ENCODE measurements at regions not wholly inside any gene's neighbourhood (a gene's known extent, or its start where the extent isn't known, plus 50 kb on each side); places are given as distances from the start of the nearest gene placed in this dataset.

GRCh38 chr5:58369513-58370190, 90.2 kb downstream of the PLK2 start:
- H2BK20ac ChIP-seq (ENCODE audit: low read length), result no peak overlapping the region
- no peak overlapping the region for H2BK120ac ChIP-seq (replicated peaks; ENCODE audit: low read depth, low read length)
- no peak overlapping the region for H4K91ac ChIP-seq (replicated peaks; ENCODE audit: insufficient read length, low read length)
- no peaks in the 10 kb centered on the region for H3K79me1 ChIP-seq (ENCODE audit: low read depth, low read length)
- TF ChIP-seq HDAC6 (IDR thresholded peaks at IDR 0.05; ENCODE audit: low read depth, low read length) (no peak), ASH2L (IDR thresholded peaks at IDR 0.05; ENCODE audit: low read length) (no peak), BACH1 (IDR thresholded peaks at IDR 0.05; ENCODE audit: low read length) (no peak), MAFK (IDR thresholded peaks at IDR 0.05; ENCODE audit: low read depth, low read length) (no peak), CBX8 (IDR thresholded peaks at IDR 0.05; ENCODE audit: borderline replicate concordance, low read depth, low read length) (no peak), CTBP2 (IDR thresholded peaks at IDR 0.05; ENCODE audit: borderline replicate concordance, insufficient read depth, insufficient read length, low read length) (no peak), SAP30 (IDR thresholded peaks at IDR 0.05; ENCODE audit: insufficient read depth, insufficient replicate concordance, low read length) (no peak), CBX5 (IDR thresholded peaks at IDR 0.05; ENCODE audit: low read depth, low read length) (no peak), SRF (IDR thresholded peaks at IDR 0.05; ENCODE audit: low read depth, low read length) (no peak), SP1 (IDR thresholded peaks at IDR 0.05; ENCODE audit: low read depth, low read length) (no peak), CEBPB (IDR thresholded peaks at IDR 0.05; ENCODE audit: low read depth, low read length) (no peak)
- TF ChIP-seq, protein P1, sequence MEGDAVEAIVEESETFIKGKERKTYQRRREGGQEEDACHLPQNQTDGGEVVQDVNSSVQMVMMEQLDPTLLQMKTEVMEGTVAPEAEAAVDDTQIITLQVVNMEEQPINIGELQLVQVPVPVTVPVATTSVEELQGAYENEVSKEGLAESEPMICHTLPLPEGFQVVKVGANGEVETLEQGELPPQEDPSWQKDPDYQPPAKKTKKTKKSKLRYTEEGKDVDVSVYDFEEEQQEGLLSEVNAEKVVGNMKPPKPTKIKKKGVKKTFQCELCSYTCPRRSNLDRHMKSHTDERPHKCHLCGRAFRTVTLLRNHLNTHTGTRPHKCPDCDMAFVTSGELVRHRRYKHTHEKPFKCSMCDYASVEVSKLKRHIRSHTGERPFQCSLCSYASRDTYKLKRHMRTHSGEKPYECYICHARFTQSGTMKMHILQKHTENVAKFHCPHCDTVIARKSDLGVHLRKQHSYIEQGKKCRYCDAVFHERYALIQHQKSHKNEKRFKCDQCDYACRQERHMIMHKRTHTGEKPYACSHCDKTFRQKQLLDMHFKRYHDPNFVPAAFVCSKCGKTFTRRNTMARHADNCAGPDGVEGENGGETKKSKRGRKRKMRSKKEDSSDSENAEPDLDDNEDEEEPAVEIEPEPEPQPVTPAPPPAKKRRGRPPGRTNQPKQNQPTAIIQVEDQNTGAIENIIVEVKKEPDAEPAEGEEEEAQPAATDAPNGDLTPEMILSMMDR (IDR thresholded peaks at IDR 0.05; ENCODE audit: control extremely low read depth in 1 of 3, insufficient read depth in 1 of 3, low read depth in 1 of 3, low read length in 3 of 3), result no peak
- no peaks in the 10 kb centered on the region for H3K79me2 ChIP-seq (ENCODE audit: control insufficient read depth in 1 of 2, insufficient read depth in 2 of 2, low read length in 2 of 2)
- H2BK12ac ChIP-seq (ENCODE audit: low read depth, low read length), result no peak overlapping the region
- DNase-seq (ENCODE audit: low read depth in 1 of 2, low spot score in 2 of 2), result no peak
- H4K8ac ChIP-seq (ENCODE audit: extremely low read depth, insufficient read depth, low read length), result no peak overlapping the region
- no peaks in the 10 kb centered on the region for H3K9me3 ChIP-seq (ENCODE audit: insufficient read depth in 2 of 2, low read depth in 1 of 2, low read length in 1 of 2)
- no peaks in the 10 kb centered on the region for H3K27me3 ChIP-seq (replicated peaks in 1 of 4; ENCODE audit: control insufficient read depth in 3 of 4, extremely low read depth in 1 of 4, insufficient read depth in 3 of 4, low read length in 3 of 4)
- no peak overlapping the region for H3K27ac ChIP-seq (ENCODE audit: low read depth, low read length)
- CTCF ChIA-PET (ENCODE audit: partially characterized antibody), result interaction anchor here (0.6 to 1.5 kb wide), 3 partner anchors 11 to 593 kb away, joined by 3 to 4 read pairs (median 3); no protein-coding TSS in a partner anchor
- no peak overlapping the region for H3K9ac ChIP-seq (replicated peaks in 1 of 4; ENCODE audit: extremely low read depth in 1 of 4, low read depth in 3 of 4, low read length in 3 of 4)
- no peak for FAIRE-seq
- no peak overlapping the region for H3K23ac ChIP-seq (ENCODE audit: insufficient read length)
- H3K14ac ChIP-seq (ENCODE audit: insufficient read length), result no peak overlapping the region
- no peaks in the 10 kb centered on the region for H3K23me2 ChIP-seq (ENCODE audit: low read depth, low read length)
- H3K56ac ChIP-seq (replicated peaks; ENCODE audit: insufficient read length, low read depth, low read length), result no peak overlapping the region
- H3K4me3 ChIP-seq (ENCODE audit: extremely low read depth in 1 of 4, insufficient read depth in 2 of 4, low read depth in 3 of 4, low read length in 4 of 4), result no peak overlapping the region
- H2BK5ac ChIP-seq (ENCODE audit: low read depth, low read length), result no peak overlapping the region
- no peak overlapping the region for H2BK15ac ChIP-seq (ENCODE audit: low read length)
- no peak overlapping the region for H3K18ac ChIP-seq (ENCODE audit: extremely low read depth, low read length)
- H3K4me1 ChIP-seq (replicated peaks in 1 of 4; ENCODE audit: control insufficient read depth in 3 of 4, insufficient read depth in 4 of 4, low read length in 3 of 4), result no peaks in the 10 kb centered on the region
- no peak overlapping the region; the same call in 1 of the 2 replicates for H2AFZ ChIP-seq (ENCODE audit: low read length)
- H3K4me2 ChIP-seq (ENCODE audit: insufficient read depth in 1 of 2, low read depth in 2 of 2, low read length in 2 of 2), result no peak overlapping the region
- POLR2A ChIA-PET (ENCODE audit: partially characterized antibody), result no interaction called here
- H2AK5ac ChIP-seq (ENCODE audit: low read depth, low read length), result no peak overlapping the region
- H3K36me3 ChIP-seq (ENCODE audit: control insufficient read depth in 2 of 4, insufficient read depth in 4 of 4, low read length in 3 of 4), result no peaks in the 10 kb centered on the region
- 97% methylated on average over 5 of the region's 5 CpGs; no CpG with 5 or more reads in 1 of the 2 experiments for WGBS, 2 experiments (ENCODE audit: extremely low coverage in 1 of 2, insufficient coverage in 1 of 2, insufficient read length in 1 of 2, insufficient replicate concordance in 2 of 2, low coverage in 1 of 2, low lambda C conversion rate in 2 of 2, missing lambda C conversion rate in 1 of 2)
- no peaks in the 10 kb centered on the region for H4K20me1 ChIP-seq (replicated peaks in 1 of 2; ENCODE audit: control insufficient read depth in 1 of 2, insufficient read depth in 2 of 2, low read length in 2 of 2)
- no peak overlapping the region for H3K4ac ChIP-seq (replicated peaks; ENCODE audit: insufficient read length, low read depth, low read length)
- no peak overlapping the region for H4K5ac ChIP-seq (ENCODE audit: insufficient read length, low read depth, low read length)

Measured in H1 (cell line).